Ecto neural progenitor cell (in vitro differentiated cells): ENCODE measurements at regions not wholly inside any gene's neighbourhood (a gene's known extent, or its start where the extent isn't known, plus 50 kb on each side); places are given as distances from the start of the nearest gene placed in this dataset.

Source experiments
- DNase-seq: peaks from one replicate; pipeline ENCODE4 v3.0.0-alpha.2; 2018; ENCODE audit warnings: low spot score

- DNase-seq: no peak
Observed at GRCh38 chr12:92553389-92553788, 149.4 kb upstream of the PLEKHG7 start.

- no peak for DNase-seq
Observed at GRCh38 chr12:92552412-92553108, 150.2 kb upstream of the PLEKHG7 start.

DNA sequence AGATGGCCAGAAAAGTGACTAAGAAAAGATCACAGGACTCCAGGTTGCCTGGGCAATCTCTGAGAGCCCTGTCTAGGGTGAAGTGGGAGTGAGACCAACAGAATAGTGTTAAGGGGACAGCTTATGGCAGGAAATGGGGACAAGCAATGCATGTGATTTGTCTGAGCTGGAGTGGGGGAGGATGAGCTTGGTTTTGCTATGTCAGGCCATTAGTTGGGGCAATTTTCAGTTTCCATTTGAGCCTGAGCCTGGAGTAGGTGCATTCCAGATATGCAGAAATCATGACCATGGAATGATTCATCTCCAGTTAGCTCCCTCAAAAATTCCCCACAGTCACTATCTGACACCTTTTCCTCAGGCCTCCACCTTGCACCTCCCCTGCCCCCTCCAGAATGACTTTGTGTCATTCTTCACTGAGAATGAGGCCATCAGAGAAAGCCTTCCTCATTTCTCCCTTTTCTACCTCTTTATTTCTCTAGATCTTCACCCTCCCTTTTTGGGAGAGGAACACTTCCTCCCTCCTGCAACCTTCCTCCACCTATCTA, 150.9 kb upstream of the PLEKHG7 start:
- DNase-seq: no peak

DNA sequence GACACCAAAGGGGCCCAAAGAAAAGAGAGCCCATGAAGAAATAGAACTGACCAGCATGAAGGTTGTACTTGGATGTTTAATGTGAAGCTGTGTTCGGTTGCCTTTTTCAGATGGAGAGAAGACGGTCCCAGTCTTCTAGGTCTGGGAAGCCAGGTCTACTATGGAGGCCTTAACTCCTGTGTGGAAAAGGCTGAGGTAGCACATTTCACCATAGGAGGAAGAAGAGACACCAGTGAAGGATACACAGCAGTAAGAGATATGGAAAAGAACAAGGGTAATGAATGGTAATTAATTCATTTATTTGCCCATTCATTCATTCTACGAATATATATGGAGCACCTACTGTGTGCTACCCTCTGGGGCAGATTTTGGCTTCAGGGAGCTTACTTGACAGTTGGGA, 151.6 kb upstream of the PLEKHG7 start:
- no peak for DNase-seq

DNA sequence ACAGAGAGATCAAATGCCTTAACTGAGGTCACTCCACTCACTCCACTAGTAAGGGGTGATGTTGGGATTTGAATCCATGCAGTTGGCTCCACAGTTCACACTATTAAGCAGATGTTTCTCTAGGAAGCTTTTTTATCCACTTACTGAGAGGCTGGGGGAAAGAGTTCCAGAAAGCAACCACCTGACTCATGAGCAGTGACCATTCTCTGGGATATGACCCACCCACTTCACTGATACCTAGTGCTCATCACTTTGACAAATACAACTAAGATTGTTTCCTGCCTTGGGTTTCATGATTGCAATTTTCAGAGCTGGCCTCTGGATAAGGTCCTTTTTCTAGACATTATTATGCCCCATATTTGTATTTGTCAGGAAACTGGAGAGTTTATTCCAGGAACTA, 152.1 kb upstream of the PLEKHG7 start:
- no peak for DNase-seq

DNA sequence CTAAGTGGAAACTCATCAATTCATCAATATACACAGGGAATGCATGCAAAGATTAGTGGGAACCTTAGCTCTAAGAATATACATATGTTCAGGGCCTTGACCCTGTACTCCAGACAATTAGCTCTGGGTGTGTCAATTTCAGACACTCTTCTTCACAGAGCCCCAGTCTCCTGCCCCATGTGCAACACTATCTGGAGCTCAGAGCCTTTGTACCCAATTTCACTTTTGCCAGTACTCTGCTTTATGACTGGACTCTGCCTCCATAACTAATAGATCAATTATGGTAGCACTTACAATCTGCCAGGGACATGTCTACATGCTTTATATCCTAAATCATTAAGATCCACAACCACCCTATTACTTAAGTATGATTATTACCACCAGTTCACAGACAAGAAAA, 152.5 kb upstream of the PLEKHG7 start:
- DNase-seq: no peak

DNA sequence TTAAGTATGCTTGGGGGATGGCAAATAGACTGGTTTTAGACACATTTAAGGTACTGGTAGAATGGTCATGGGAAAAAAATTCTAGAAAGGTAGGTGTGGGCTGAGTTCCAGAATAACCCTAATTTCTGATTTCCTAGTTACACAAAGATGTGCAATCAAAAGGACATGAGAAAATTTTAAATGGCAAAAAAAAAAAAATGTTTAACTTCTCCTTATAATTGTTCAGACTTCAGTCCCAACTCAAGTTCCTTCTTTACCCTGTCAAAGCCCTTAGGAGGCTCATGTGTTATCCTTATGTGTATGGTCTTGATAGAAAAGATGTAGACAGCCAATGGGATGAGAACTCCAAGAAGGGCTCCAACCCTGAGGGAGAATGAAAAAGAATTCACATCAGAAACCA, 153.3 kb upstream of the PLEKHG7 start:
- DNase-seq: no peak

- no peak for DNase-seq
Observed at GRCh38 chr12:92547906-92548305, 154.9 kb upstream of the PLEKHG7 start.

GRCh38 chr12:92547420-92547819, 155.4 kb upstream of the PLEKHG7 start:
- no peak for DNase-seq

DNA sequence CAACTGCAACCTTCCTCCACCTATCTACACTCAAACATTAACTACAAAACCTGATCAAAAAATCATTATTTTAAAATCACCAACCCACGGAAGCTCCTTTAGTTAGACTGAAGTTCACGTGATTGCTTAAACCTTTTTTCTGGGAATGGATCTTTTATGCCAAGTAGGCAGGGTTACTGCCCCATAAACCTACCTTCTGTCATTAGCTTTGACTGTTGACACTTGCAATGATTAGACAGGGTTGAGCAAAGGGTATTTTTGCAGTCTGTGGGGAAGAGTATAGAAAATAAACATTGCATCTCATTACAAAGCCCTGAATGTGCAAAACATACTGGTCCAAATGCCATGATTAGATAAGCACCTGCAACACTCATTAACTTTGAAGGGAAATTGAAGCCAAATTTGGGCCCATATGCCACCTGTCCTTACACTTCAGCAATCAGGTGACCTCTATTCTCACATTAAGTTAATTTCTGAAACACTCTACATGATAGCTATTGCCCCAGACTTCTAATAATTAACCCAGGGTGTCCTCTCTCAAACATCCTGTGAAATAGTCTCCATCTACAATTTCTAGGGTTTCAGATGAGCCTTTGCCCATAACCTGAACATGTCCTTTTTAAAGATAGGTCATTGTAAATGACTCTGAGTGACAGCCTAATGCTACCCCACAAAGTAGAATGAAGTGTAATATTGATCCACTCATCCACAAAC, 156.0 kb upstream of the PLEKHG7 start:
- no peak for DNase-seq

GRCh38 chr12:92546259-92546634, 156.5 kb upstream of the PLEKHG7 start:
- DNase-seq: no peak

DNA sequence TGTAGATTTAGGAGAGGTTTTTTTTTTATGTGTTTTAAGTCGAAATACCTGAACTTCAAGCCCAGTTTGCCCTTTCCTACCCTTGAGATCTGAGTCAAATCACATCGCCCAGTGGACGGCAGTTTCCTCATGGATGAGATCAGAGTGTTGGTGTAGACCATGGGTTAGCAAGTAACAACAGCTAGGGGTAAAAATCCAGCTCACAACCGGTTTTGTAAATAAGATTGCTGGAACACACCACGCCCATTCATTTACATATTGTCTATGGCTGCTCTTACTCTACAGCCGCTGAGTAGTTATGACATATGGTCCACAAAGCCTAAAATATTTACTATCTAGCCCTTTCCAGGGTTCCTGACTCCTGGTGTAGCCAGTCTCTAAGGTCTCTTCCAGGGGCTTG, 158.5 kb upstream of the PLEKHG7 start:
- no peak for DNase-seq

GRCh38 chr12:92543840-92544239, 158.9 kb upstream of the PLEKHG7 start:
- DNase-seq: no peak

DNA sequence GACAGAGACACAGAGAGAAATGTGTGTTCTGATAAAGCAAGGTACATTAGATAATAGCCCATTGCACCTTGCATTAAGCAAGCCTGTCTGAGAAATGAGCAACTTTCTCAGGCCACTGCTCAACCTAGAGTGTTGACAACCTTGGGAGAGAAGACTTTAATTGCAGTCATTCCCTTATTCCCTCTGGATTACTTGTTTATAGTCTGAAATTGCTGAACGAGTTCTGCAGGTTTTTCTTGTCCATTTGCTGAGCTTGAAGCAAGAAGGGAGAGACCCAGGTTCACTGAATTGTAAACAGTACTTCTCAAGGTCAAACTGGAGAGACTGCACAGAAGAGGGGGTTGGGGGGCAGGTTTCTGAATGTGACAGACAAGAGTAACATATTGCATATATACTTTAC, 159.4 kb upstream of the PLEKHG7 start:
- no peak for DNase-seq

DNA sequence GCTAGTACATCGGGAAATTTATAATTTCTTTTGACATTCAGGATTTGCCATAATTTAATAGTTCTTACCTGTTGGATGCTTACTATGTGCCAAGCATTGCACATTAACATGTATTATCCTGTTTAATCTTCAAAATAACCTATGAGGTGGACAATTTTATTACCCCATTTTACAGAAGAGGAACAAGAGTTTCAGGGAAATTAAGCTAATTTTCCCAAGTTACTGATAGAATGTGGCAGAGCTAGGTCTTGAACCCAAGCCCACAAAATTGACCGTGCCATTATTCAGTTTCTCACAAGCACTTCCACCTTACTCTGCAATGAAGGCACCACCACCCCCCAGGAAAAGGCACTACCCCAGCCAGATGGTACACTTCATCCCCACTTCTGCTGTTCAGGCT, 161.1 kb upstream of the PLEKHG7 start:
- DNase-seq: no peak

- no peak for DNase-seq
Observed at GRCh38 chr12:92540782-92541423, 161.9 kb upstream of the PLEKHG7 start.

DNA sequence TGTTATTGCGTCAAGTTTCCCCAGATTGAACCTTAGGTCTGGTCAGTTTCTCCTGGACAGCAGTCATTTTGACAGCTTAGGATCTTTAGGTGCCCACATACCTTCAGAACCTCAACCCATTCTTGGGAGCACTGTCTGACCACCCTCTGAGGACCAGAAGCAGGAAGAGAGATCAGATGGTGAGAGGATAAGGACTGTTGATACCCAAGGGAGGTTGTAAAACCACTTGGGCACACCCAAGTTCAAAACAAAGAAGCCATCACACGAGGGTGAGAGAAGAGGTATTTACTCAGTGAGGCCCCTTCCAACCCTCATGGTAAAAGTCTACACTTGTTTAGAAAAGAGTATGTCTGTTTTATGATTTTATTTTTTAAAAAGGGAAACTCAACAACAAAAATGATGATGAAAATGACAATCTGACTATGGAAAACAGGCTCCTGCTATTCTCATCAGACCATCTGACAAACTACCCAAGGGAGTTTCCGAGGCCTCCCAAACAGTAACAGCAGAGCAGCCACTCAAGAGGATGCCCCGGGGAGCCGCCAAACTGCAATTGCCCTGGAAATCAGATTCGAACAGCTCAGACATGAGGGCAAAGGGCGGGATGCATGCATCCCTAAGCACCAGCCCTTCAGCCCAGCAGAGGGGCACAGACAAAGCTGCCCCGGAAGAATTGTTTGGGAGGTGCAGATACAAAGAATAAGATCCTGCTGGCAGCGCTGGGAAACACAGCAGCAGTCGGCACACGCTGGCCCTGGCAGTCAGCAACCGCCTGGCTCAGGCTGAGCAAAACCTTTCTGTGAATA, 162.6 kb upstream of the PLEKHG7 start:
- peak; percentile 79 for DNase-seq

DNA sequence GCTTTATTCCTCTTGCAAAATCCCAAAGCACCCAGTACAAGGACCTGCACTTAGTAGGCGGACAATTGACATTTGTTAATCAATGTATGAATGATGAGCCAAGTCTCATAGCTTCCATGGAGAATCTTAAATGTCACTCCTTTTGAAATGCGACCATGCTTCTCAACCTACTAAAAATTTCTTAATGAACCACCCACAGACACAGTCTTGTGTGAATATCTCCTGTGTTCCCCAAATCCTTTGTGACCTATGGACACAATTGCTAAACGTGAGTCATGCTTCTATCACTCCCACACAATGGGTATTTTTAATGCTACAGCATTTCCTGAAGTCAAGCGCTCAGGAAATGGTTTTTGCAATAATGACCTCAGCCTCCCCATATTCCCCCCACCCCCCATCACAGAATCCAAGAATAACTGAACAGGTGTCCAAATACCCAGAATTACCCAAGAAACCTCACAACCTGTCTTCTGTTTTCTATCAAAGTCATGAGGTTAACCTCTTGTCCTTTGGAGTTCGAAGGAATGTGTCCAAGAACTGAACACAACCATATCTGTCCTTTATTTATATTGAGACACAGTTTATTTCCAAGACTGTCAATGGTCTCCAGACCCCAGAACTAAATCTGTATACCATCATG, 163.6 kb upstream of the PLEKHG7 start:
- no peak for DNase-seq

- no peak for DNase-seq
Observed at GRCh38 chr12:92537290-92537960, 165.4 kb upstream of the PLEKHG7 start.

- no peak for DNase-seq
Observed at GRCh38 chr12:92535961-92536360, 166.8 kb upstream of the PLEKHG7 start.

DNA sequence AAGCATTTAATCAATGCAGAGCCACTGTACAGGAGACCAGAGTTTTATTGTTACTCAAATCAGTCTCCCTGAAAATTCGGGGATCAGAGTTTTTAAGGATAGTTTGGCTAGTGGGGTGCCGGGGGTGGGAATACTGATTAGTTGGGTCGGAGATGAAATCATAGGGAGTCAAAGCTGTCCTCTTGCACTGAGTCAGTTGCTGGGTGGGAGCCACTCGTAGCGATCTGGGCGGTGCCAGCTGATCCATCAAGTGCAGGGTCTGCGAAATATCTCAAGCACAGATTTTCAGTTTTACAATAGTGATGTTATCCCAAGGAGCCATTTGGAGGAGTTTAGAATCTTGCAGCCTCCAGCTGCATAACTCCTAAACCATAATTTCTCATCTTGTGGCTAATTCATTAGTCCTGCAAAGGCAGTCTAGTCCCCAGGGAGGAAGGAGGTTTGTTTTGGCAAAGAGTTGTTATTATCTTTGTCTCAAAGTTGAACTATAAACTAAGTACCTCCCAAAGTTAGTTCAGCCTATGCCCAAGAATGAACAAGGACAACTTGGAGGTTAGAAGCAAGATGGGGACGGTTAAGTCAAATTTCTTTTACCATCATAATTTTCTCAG, 169.4 kb upstream of the PLEKHG7 start:
- no peak for DNase-seq
